C4-2B (cell line): ENCODE measurements at regions not wholly inside any gene's neighbourhood (a gene's known extent, or its start where the extent isn't known, plus 50 kb on each side); places are given as distances from the start of the nearest gene placed in this dataset.

Experiments
- ZFX ChIP-seq: fragments of 450-650 bp; IDR thresholded peaks from 2 replicates; pipeline ENCODE4 v1.6.1; 2017
- TF ChIP-seq, protein P1 (sequence below): fragments of 450-650 bp; conservative IDR thresholded peaks from 2 replicates; pipeline ENCODE4 v1.5.1; 2017; ENCODE audit warnings: mild to moderate bottlenecking

DNA sequence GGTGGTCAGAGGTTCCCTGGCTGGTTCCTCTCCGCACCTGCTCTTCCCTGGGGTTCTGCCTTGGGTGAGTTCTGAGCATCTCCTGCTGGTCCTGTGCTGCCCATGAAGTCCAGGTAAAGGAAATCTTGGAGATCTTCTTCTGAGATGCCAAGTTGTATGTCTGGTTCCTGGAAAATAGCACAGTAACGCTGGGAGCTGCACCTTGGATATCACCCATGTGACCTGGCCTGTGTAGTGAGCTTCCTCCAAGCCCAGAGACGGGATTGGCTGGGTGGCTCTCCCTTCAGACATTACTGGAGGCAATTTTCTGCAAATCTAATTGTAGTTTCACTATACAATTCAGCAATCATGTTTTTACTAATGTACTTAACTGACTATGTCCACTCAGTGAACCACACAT is 1281.1 kb downstream of the TMEM121 start:
- TF ChIP-seq, protein P1, sequence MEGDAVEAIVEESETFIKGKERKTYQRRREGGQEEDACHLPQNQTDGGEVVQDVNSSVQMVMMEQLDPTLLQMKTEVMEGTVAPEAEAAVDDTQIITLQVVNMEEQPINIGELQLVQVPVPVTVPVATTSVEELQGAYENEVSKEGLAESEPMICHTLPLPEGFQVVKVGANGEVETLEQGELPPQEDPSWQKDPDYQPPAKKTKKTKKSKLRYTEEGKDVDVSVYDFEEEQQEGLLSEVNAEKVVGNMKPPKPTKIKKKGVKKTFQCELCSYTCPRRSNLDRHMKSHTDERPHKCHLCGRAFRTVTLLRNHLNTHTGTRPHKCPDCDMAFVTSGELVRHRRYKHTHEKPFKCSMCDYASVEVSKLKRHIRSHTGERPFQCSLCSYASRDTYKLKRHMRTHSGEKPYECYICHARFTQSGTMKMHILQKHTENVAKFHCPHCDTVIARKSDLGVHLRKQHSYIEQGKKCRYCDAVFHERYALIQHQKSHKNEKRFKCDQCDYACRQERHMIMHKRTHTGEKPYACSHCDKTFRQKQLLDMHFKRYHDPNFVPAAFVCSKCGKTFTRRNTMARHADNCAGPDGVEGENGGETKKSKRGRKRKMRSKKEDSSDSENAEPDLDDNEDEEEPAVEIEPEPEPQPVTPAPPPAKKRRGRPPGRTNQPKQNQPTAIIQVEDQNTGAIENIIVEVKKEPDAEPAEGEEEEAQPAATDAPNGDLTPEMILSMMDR: no peak
- no peak for TF ChIP-seq ZFX
